HG03064 (cell line): ENCODE measurements at regions not wholly inside any gene's neighbourhood (a gene's known extent, or its start where the extent isn't known, plus 50 kb on each side); places are given as distances from the start of the nearest gene placed in this dataset.

Experiments
- ATAC-seq: cut with Tn5 transposase; IDR thresholded peaks from one replicate; pipeline ENCODE4 v1.9.1; 2021; ENCODE audit warnings: low read depth; ENCODE audit not compliant: unreplicated experiment

DNA sequence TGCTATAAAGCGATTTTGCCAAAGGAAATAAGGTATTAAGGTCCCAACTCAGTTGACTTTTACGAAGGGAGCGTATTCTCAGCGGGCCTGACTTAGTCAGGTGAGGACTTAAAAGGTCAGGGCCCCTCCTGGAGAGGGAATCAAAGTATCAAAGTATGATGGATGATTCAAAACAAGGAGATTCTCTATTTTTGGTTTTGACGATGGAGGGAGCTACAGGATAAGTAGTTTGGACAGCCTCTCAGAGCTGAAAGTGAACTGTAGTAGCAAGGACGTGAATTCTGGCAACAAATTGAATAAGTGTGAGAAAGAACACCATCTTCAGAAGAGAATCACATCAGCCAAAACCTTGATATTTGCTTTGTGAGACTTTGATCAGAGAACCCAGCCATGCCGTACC is 1186.5 kb downstream of the SI start:
- ATAC-seq, result no peak

DNA sequence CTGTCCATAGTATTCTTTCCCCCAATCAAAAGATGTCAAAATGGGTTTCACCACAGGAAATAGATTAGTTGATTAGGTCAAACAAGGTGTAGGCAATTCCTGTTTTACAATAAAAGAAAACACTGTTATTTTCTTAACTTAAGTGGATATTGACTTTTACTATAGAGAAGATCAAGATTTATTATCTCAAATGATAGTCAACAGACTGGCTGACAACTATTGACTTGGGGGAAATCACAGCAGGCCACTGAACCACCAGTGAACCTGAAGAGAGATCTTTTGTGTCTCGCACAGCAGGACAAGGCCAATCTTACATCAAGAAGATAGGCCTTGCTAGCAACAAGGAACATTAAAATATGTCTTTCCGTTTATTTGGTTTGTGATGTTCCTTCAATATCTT is 1187.6 kb downstream of the SI start:
- no peak for ATAC-seq

DNA sequence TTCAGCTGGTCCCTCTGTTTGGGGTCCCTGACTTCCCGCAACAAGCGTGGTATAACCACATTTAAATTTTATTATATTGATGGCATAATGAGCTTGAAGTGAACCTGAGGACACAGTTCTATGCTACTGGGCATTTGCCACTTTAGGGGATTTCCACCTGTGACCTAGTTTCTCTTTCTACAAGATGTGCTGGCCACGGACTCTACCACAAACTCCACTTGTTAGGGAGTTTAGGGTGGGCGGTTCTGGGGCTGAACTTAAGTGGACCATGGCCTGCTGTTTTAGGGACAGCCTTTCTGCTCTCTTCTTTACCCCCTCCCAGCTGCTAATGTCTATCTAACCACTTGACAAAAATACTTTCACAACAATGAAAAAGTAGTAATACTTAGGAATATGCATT is 1199.1 kb downstream of the SI start:
- ATAC-seq, result no peak

DNA sequence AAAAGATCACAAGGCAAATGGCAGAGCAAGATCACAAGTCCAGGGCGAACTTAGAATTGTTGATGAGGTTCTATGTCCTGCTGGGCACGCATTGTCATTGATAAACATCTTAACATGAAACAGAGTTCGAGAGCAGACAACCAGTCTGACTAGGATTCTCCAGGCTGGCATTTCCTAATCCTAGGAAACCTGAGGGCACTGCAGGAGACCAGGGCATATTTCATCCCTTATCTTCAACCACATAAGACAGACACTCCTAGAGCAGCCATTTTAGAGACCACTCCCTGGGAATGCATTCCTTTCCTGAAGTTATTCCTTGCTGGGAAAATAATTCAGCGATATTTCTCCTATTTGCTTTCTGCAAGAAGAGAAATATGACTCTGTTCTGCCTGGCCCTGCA is 1199.9 kb downstream of the SI start:
- ATAC-seq, result no peak

DNA sequence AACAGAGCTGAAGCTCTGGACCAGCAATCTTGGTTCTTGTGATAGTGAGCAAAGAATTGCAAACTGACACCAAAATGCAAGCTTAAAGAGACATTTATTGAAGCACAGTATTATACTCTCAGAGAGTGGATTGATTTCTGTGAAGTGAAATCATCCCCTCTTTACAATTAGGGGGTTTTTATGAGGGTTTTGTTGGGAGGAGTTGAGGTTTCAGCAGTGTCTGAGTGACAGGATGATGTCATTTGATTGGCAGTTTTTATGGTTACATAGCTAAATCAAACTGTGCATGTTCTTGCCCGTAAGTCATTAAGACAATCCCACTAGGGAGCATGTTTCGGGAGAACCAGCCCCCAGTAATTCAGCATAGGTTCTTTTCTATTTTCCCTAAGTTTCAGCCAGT is 1200.5 kb downstream of the SI start:
- ATAC-seq, result no peak

DNA sequence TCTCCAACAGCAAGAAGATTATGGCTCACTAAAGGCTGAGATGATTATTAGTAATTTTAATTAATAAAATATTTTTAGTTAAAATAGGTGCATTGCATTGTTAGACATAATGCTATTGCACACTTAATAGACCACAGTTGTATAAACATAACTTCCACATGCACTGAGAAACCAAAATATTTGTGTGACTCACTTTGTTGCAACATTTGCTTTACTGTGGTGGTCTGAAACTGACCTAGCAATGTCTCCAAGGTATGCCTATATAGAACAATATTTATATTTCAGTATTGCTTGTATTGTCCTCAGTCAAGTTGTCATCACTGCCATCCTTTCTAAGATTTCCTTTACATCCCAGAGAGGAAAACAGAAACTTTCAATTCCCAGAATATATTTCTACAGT is 1215.2 kb downstream of the SI start:
- ATAC-seq, result no peak

DNA sequence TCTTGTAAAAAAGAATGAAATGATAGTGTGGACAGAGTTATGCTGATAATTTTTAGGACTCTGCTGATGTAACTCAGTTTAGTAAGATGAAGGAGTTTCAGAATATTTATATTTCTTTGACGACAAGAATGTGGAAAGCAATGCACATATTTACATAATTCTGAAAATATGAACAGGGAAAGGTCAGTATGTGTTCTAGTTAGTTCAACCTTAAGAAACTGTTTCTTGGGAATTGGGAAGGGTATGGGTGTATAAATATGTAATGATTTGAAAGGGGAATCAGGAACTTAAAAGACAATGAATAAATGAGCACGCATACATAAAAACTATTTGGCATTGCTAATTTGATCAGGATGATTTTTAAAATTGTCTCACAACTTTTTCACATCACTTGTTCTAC is 1226.1 kb downstream of the SI start:
- no peak for ATAC-seq

DNA sequence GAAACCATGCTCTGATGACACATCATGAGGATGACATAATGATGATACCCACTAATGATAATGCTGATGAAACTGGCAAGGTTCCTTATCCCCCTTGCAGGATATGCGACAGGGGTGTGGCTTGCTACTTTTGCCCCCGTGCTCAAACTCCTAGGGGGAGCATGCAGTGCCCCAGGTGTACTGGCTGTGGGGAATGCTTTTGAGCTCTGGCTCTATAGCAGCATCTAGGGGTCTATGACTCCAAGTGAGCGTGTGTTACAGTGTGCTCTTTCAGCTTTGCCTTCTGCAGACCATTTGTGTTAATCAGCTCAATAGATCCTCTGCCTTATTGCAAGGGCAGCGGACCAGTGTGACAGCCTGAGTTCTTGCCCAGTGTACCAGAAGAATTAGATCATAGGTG is 1239.5 kb downstream of the SI start:
- no peak for ATAC-seq

DNA sequence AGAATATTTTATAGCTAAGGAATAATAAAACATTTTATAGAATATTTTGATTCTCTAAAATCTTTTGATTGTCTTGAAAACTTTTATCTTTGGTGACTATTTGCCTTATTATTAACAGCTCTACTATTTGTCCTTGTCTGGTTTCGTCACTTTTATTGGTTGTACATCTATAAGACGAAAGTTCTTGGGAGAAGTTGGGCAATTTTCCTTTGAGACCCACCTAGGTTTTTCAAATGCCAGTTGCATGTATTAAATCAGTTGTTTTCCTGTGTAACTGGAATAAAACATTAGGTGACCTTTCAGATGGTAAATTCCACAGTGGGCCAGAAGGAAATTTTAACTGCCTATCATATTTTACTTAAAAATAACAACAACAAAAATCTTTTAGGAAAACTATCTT is 1245.7 kb downstream of the SI start:
- ATAC-seq, result no peak

DNA sequence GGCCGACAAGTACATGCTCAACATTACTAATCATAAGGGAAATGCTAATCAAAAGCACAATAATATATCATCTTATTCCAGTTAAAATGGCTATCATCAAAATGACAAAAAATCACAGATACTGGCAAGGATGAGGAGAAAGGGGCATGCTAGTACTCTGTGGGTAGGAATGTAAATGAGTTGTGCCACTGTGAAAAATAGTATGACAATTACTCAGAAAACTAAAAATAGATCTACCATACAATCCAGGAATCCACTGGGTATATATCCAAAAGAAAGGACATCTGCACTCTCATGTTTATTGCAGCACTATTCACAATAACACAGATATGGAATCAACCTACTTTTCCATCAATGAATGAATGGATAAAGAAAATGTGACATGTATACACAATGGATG is 1256.5 kb downstream of the SI start:
- no peak for ATAC-seq

DNA sequence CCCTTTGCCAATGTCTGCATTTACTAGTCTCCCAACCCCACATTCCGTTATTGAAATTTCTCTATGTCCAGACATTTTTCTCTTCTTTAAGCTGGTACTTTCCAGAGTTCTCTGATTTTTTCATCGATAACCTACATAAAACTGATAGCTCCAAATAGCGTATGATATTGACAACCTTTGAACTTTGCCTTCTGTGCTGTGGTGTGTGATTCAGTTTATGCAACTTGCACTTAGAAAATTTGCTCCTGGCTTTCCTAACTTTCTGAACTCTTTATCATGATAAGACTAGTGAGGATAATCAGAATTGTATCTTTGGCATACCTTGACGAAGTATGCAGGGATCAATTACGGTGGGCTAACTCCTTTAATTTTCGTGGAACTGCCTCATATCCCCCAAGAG is 1261.3 kb downstream of the SI start:
- ATAC-seq, result no peak

DNA sequence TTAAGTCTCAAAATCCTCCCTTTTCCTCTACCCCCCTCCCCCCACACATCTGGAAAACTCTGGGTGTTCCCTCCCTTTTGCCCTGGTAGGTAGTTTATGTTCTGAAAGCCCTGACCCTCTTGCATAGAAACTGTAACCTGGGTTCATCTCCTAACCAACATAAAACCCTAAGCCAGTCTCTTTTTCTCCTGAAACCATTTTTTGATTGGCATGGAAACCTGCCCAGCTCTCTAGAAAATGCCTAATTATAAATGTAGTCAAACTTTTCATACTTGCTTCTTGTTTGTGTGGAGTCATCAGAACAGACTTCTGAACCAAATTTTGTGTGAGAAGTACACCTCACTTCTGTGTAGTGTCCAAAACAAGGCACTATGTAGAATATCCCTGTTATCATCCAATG is 1264.4 kb downstream of the SI start:
- no peak for ATAC-seq

DNA sequence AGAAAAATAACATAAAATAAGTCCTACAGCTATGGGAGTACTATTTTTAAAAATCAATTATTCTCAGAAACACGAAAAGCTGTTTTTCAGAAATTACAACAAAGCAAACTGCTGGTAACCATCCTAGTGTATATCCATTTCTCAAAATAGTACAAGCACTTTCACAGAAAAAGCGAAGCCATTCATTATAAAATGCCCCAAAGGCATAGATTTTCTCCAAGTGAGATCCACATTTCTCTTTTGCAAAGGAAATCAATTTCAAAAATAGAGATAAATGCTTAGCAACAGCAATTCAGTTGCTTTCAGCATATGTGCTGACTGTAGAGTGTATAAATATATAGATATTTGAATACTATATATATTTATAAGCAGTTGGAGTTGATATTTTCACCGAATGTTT is 1266.3 kb downstream of the SI start:
- ATAC-seq, result no peak

DNA sequence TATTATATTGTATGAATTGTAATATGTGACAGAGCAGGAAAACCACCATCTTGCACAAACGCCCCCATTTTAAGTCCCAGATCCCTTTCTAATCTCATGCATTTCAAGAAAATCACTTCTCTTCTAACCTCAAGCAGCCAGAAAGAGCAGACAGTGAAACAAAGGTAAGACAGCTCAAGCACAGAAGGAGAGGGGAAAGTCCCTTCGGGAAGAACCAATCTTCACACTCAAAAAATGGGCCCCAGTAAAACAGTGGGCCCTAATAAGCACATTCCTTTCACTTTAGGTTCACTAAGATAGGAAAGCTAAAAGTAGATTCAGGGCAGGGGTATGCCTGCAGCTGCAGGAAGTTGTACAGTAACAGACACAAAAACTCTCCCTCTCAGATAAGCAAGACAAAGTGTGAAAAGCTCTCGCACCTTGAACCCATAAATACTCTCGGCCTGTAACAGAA is 1268.7 kb downstream of the SI start:
- peak; percentile 91 for ATAC-seq

DNA sequence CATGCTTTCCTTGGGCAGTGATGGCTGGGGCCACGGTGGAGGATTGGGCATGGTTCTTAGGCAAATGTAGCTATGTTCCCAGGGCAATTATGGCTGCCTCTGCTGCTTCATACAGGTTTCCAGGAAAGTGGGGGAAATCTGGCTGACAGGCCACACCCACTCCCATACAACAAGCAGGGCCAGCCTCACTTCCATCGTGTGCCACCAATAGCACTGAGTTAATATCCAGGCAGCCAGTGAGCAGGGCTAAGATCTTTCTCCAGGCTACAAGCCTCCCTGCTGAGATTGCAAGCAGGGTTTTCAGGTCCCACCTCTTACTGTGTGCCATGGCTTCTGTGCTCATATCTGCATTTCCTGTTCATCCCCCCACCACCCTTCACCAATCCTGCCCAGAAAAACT is 1291.9 kb downstream of the SI start:
- ATAC-seq, result no peak

DNA sequence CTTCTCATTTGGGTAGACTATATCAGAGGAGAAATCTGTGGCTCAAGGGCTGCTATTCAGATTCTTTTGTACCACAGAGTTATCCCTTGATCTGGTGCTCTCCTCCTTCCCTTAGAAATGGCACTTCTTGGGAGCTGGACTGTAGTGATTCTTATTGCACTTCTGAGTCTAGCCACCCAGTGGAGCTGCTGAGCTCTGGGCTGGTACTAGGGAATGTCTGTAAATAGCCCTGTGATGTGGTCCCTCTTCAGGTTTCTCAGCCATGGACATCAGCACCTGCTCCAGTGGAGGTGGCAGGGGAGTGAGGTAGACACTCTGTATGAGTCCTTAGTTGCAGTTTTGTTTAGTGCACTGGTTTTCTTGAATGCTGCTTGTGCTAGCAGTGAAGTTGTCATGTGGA is 1292.6 kb downstream of the SI start:
- no peak for ATAC-seq

DNA sequence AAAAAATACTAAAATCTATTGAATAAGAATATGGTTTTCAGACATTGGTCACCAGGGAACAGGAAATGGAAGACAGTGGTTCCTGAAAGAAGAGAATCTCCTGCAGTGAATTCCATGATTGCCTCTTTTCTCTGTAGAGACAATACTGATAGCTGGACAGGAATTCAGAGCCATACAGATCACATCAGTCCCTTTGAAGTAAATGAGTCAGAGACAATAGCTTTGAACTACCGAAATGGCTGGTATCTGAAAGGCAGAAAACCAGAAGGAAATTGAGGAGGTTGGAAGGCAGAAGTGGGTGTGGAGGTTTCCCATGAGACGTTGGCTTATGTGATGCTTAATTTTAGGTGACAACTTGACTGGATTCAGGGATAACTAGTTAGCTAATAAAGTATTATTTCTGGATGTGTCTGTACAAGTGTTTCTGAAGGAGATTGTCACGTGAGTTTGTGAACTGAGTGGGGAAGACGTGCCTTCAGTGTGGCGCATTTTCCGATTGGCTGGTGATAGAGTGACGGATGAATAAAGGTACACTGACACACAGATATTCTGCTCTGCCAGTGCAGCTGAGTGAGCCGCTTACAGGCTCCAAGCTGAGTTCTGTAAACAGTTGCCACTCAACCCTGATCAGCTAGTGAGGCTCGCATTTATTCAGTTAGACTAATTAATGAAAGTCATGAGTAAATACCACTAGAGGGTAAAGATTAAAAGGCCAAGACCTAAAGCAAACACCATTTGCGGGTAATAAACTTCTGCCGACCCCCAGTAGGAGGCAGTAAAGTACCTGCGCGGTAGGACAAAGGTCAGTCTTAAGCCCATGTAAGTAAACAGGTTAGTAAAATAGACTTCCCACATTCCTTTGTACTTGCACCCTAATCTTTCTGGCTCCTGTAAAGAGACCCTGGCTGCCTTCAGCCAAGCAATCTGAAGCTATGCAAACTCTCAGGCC is 1298.6 kb downstream of the SI start:
- no peak for ATAC-seq

DNA sequence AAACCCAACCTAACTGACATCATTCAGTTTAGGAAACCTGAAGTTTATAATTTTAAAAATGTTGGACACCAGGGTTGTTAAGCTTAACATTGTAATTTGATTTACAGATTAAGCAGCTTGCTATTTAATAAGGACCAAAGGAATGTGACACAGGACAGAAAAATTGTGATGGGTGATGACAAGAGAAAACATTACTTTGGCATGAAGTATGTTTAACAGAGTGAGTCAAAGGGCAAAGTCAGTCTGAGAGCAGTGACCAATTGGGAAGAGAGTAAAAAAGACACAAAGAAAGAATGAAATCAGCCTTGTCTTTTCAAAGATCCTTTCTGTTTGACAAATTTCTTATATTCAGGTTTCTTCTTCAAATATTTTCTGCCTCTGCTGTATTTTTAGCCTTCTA is 1301.6 kb downstream of the SI start:
- no peak for ATAC-seq

DNA sequence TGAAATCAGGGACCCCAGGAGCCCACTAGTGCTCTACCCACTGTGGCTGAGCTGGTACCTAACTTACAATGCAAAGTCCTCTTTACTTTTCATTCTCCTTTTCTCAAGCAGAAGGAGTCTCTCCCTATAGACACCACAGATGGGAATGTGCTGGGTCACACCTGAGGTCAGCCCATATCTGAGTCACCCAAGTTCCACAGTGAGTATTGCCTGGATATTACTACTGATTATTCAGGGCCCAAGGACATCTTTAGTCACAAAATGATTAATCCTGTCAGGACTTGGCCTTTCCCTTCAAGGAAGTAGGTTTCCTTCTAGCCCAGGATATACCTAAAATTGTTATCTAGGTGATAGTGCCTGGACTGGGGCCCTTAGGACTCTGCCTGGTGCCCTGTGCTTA is 1305.2 kb downstream of the SI start:
- no peak for ATAC-seq

DNA sequence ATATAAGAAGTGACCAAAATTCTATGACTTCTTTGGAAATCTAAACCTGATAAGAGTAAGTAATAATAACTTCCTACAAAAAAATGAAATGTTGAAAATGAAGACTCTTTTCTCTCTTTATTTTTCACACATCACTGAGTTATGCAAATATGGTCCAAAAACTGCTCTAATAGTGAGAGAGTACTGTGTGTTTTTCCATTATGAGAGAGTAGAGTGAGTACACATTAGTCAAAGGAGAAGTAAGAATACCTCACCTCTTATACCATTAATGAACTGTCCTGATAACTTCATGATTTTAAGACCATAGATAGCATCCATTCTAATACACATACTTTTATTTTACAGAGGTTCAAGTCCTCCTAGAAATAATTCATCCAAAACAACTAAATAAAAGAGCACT is 1310.2 kb downstream of the SI start:
- peak; percentile 65 for ATAC-seq

DNA sequence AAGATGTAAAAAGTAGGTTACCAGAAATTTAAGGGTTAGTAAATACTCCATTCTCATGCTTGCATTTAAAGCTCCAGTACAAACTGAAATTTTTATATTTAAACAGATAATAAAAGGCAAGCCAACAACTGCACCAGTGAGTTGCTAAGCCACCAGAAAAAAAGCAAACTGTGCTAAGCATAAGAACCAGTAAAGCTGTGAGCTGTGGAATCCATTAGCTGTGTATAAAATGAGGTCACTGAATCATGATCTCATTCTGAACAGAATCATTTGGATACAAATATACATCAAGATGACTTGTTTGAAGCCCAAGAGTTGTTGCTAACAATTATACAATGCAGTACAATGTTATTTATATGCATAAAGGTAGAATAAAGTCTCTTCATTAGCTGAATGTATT is 1312.2 kb downstream of the SI start:
- ATAC-seq, result no peak

DNA sequence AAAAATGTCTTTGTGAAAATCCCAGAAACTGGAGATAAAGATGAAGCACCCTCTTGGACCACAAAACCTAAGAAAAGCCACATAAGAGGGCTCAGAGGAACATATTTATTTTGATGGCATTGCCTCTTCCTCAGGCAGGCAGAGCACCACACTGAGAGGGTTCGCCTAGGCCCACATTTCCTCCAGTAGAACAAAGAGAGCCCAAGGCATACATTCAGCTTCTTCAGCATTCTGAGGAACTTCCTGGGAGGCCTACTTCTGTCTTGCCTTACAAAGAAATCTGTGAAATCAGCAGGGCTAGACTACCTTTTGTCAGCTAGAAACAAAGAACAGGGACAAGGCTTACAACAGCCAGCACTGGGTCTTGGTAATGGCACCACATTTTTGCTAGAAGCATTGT is 1325.3 kb downstream of the SI start:
- ATAC-seq, result no peak

DNA sequence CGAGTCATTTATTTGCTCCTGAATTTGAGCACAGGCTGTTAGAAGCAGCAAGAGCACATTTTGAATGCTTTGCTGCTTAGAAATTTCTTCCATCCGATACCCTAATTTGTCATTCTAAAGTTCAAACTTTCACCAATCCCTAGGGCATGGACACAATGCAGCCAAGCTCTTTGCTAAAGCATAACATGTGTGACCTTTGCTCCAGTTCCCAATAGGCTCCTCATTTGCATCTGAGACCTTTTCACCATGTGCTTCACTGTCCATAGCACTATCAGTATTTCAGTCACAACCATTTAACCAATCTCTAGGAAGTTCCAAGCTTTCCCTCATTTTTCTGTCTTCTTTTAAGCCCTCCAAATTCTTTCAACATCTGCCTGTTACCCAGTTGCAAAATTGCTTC is 1333.1 kb downstream of the SI start:
- ATAC-seq, result no peak
